H9 (cell line): ENCODE measurements at regions not wholly inside any gene's neighbourhood (a gene's known extent, or its start where the extent isn't known, plus 50 kb on each side); places are given as distances from the start of the nearest gene placed in this dataset.

Experiments used
- DNase-seq: peaks from one replicate; pipeline ENCODE4 v3.0.0-alpha.2; 2017
- H2AFZ ChIP-seq: one replicate; pipeline ENCODE4 v1.6.1; 2013; ENCODE audit warnings: mild to moderate bottlenecking, low read length, control low read depth, moderate library complexity
- H2AK5ac ChIP-seq: 2 replicates; pipeline ENCODE4 v1.6.1; 2013; ENCODE audit warnings: low read length, control low read depth, mixed read lengths; ENCODE audit not compliant: insufficient read length
- H2BK120ac ChIP-seq: one replicate; pipeline ENCODE4 v1.6.1; 2013; ENCODE audit warnings: low read depth, mild to moderate bottlenecking, low read length, control low read depth, inconsistent platforms; ENCODE audit not compliant: poor library complexity, severe bottlenecking
- H2BK12ac ChIP-seq: 2 replicates; pipeline ENCODE4 v1.6.1; 2013; ENCODE audit warnings: low read length, control low read depth, mixed read lengths, low read depth; ENCODE audit not compliant: insufficient read length
- H2BK15ac ChIP-seq: 2 replicates; pipeline ENCODE4 v1.6.1; 2013; ENCODE audit warnings: low read depth, low read length, control low read depth
- H2BK20ac ChIP-seq: one replicate; pipeline ENCODE4 v1.6.1; 2013; ENCODE audit warnings: low read depth, mild to moderate bottlenecking, low read length, control low read depth, inconsistent platforms; ENCODE audit not compliant: poor library complexity, severe bottlenecking
- H2BK5ac ChIP-seq: 2 replicates; pipeline ENCODE4 v1.6.1; 2013; ENCODE audit warnings: low read length, control low read depth, mixed read lengths; ENCODE audit not compliant: insufficient read length
- H3K14ac ChIP-seq: 2 replicates; pipeline ENCODE4 v1.6.1; 2013; ENCODE audit warnings: low read length, control low read depth; ENCODE audit not compliant: insufficient read depth
- H3K18ac ChIP-seq: 2 replicates; pipeline ENCODE4 v1.6.1; 2013; ENCODE audit warnings: low read depth, mild to moderate bottlenecking, mixed read lengths, low read length, control low read depth; ENCODE audit not compliant: insufficient read length
- H3K23ac ChIP-seq: 2 replicates; pipeline ENCODE4 v1.6.1; 2013; ENCODE audit warnings: low read length, control low read depth, mixed read lengths, low read depth; ENCODE audit not compliant: insufficient read length
- H3K23me2 ChIP-seq: 2 replicates; pipeline ENCODE4 v1.6.1; 2013; ENCODE audit warnings: low read depth, mild to moderate bottlenecking, mixed read lengths, low read length, control low read depth; ENCODE audit not compliant: insufficient read length, poor library complexity, severe bottlenecking
- H3K27ac ChIP-seq: 2 replicates; pipeline ENCODE4 v1.5.1; 2013; ENCODE audit warnings: low read length, control low read depth, mixed read lengths, low read depth; ENCODE audit not compliant: insufficient read length
- H3K27me3 ChIP-seq: 2 replicates; pipeline ENCODE4 v1.6.1; 2013; ENCODE audit warnings: low read length, control low read depth, inconsistent platforms; ENCODE audit not compliant: insufficient read depth
- H3K4ac ChIP-seq: 2 replicates; pipeline ENCODE4 v1.6.1; 2013; ENCODE audit warnings: low read depth, mild to moderate bottlenecking, control low read depth, inconsistent platforms, low read length, moderate library complexity
- H3K4me1 ChIP-seq: 2 replicates; pipeline ENCODE4 v1.6.1; 2013; ENCODE audit warnings: low read length, control low read depth, inconsistent platforms; ENCODE audit not compliant: insufficient read depth
- H3K4me2 ChIP-seq: 2 replicates; pipeline ENCODE4 v1.6.1; 2013; ENCODE audit warnings: low read length, control low read depth, mixed read lengths; ENCODE audit not compliant: insufficient read length, insufficient read depth
- H3K56ac ChIP-seq: 2 replicates; pipeline ENCODE4 v1.6.1; 2013; ENCODE audit warnings: low read depth, mild to moderate bottlenecking, mixed read lengths, low read length, control low read depth; ENCODE audit not compliant: insufficient read length
- H3K79me1 ChIP-seq: 2 replicates; pipeline ENCODE4 v1.6.1; 2013; ENCODE audit warnings: low read depth, mild to moderate bottlenecking, moderate library complexity, low read length, control low read depth, inconsistent platforms; ENCODE audit not compliant: insufficient read depth, poor library complexity, severe bottlenecking
- H3K79me2 ChIP-seq: 2 replicates; pipeline ENCODE4 v1.6.1; 2013; ENCODE audit warnings: low read length, control low read depth, inconsistent platforms; ENCODE audit not compliant: insufficient read depth
- H3K9ac ChIP-seq: 2 replicates; pipeline ENCODE4 v1.6.1; 2013; ENCODE audit warnings: low read length, control low read depth, mixed read lengths; ENCODE audit not compliant: insufficient read length; ENCODE audit errors: extremely low read depth
- H3K9me3 ChIP-seq: one replicate; pipeline ENCODE4 v1.6.1; 2013; ENCODE audit warnings: low read depth, low read length, inconsistent platforms; ENCODE audit not compliant: control insufficient read depth
- H3T11ph ChIP-seq: one replicate; pipeline ENCODE4 v1.6.1; 2013; ENCODE audit warnings: mild to moderate bottlenecking, low read length, control low read depth, inconsistent platforms
- H4K20me1 ChIP-seq: one replicate; pipeline ENCODE4 v1.6.1; 2013; ENCODE audit not compliant: control insufficient read depth, insufficient read length, insufficient read depth
- H4K5ac ChIP-seq: 2 replicates; pipeline ENCODE4 v1.6.1; 2013; ENCODE audit warnings: low read depth, mild to moderate bottlenecking, mixed read lengths, low read length, control low read depth; ENCODE audit not compliant: insufficient read length
- H4K8ac ChIP-seq: replicated peaks from 2 replicates; pipeline ENCODE4 v1.6.1; 2013; ENCODE audit warnings: low read length, control low read depth, mixed read lengths, low read depth; ENCODE audit not compliant: insufficient read length
- H4K91ac ChIP-seq: 2 replicates; pipeline ENCODE4 v1.6.1; 2013; ENCODE audit warnings: low read depth, mild to moderate bottlenecking, moderate library complexity, mixed read lengths, low read length, control low read depth; ENCODE audit not compliant: insufficient read length
- H3K27ac Mint-ChIP-seq, 3 experiments: 2 replicates in 2 of 3; 3 replicates in 1 of 3; pipeline ENCODE4 v1.8.0; 2020 to 2021; ENCODE audit warnings: mixed read lengths in 3 of 3, mild to moderate bottlenecking in 1 of 3, moderate library complexity in 1 of 3
- H3K27me3 Mint-ChIP-seq: 2 replicates; pipeline ENCODE4 v1.8.0; 2021; ENCODE audit warnings: low read depth, mild to moderate bottlenecking, moderate library complexity, mixed read lengths
- H3K36me3 Mint-ChIP-seq, 3 experiments: 2 replicates in 2 of 3; 3 replicates in 1 of 3; pipeline ENCODE4 v1.8.0; 2020 to 2021; ENCODE audit warnings: low read depth in 3 of 3, mixed read lengths in 3 of 3; ENCODE audit not compliant: insufficient read depth in 1 of 3
- H3K4me1 Mint-ChIP-seq, 2 experiments: 2 replicates each; pipeline ENCODE4 v1.8.0; 2020; ENCODE audit warnings: mixed read lengths in 2 of 2
- H3K4me3 Mint-ChIP-seq, 2 experiments: 2 replicates in 1 of 2; 3 replicates in 1 of 2; pipeline ENCODE4 v1.8.0; 2020 to 2021; ENCODE audit warnings: mild to moderate bottlenecking in 2 of 2, mixed read lengths in 2 of 2, moderate library complexity in 1 of 2
- H3K9me3 Mint-ChIP-seq, 2 experiments: 2 replicates in 1 of 2; 3 replicates in 1 of 2; pipeline ENCODE4 v1.8.0; 2020; ENCODE audit warnings: mild to moderate bottlenecking in 2 of 2, mixed read lengths in 2 of 2, moderate library complexity in 1 of 2
- CTCF ChIP-seq: fragments of 200-600 bp; sonication (generic); conservative IDR thresholded peaks from 3 replicates; pipeline ENCODE4 v1.8.0; 2021; ENCODE audit warnings: antibody characterized with exemption, mild to moderate bottlenecking
- WGBS: extraction: QIAGEN DNeasy Blood & Tissue Kit; methylation state at CpG from one replicate; pipeline ENCODE4 v1.1.7; 2013; ENCODE audit warnings: missing lambda C conversion rate, low lambda C conversion rate, mixed read lengths; ENCODE audit not compliant: insufficient read length; ENCODE audit errors: extremely low coverage; 5-methylcytosine and 5-hydroxymethylcytosine counted together

GRCh38 chr2:193776988-193777387, 1582.3 kb upstream of the TMEFF2 start:
- no peaks in the 10 kb centered on the region for H3K4me1 ChIP-seq
- no peak overlapping the region for H3K56ac ChIP-seq
- H3K36me3 Mint-ChIP-seq = no peaks in the 10 kb centered on the region
- H3K23me2 ChIP-seq = no peaks in the 10 kb centered on the region
- H2BK12ac ChIP-seq = no peak overlapping the region
- no peak for TF ChIP-seq CTCF
- no peak overlapping the region for H3K27ac Mint-ChIP-seq
- H3K27me3 ChIP-seq = no peaks in the 10 kb centered on the region
- H2BK20ac ChIP-seq = no peak overlapping the region
- no peaks in the 10 kb centered on the region for H3K27me3 Mint-ChIP-seq
- WGBS = no CpG with 5 or more reads among the region's 1 CpG
- no peak overlapping the region for H2BK5ac ChIP-seq
- no peak overlapping the region for H3K4me3 Mint-ChIP-seq
- no peak overlapping the region for H3K18ac ChIP-seq
- no peak overlapping the region for H3K23ac ChIP-seq
- no peaks in the 10 kb centered on the region for H3K9me3 ChIP-seq
- peaks cover 0 to 2% of the 10 kb centered on the region in 2 experiments; a peak in 1 of 4 replicates for H3K4me1 Mint-ChIP-seq
- H3K4ac ChIP-seq = no peak overlapping the region
- H4K5ac ChIP-seq = no peak overlapping the region
- no peaks in the 10 kb centered on the region for H3K79me1 ChIP-seq
- H2AK5ac ChIP-seq = no peak overlapping the region
- no peak overlapping the region for H3K9ac ChIP-seq
- no peaks in the 10 kb centered on the region for H3K79me2 ChIP-seq
- no peak overlapping the region for H2BK120ac ChIP-seq
- H3K9me3 Mint-ChIP-seq = no peaks in the 10 kb centered on the region
- no peak overlapping the region for H3K27ac ChIP-seq
- no peak overlapping the region for H2BK15ac ChIP-seq
- no peak overlapping the region for H2AFZ ChIP-seq
- H4K91ac ChIP-seq = no peak overlapping the region
- no peak overlapping the region for H4K8ac ChIP-seq
- no peaks in the 10 kb centered on the region for H4K20me1 ChIP-seq
- H3K4me2 ChIP-seq = no peak overlapping the region
- H3T11ph ChIP-seq = no peak overlapping the region
- no peak overlapping the region for H3K14ac ChIP-seq
- DNase-seq = no peak
